ENCODE measurements at regions not wholly inside any gene's neighbourhood (a gene's known extent, or its start where the extent isn't known, plus 50 kb on each side); places are given as distances from the start of the nearest gene placed in this dataset.

DNA sequence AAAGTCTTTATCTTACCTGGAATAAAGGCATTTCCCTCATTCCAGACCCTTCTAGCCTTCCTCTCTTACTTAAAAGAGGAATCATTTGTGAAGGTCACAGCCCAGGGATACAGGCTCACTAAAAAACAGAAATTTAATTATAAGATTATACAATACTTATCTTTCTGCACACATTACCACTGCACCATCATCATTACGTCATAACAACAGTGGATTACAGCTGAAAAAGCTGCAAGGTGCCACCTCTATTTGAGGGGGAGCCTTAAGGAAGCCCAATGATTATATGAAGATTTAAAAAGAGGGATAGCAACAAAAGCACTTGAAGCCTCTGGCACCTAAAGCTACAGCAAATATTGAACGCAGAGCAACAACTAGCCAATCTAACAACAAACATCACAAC is 452.9 kb upstream of the EYS start:
- Histone ChIP-seq H3K9me3 (replicated peaks) (peaks cover 50% of the 10 kb centered on the region), H3K27ac (replicated peaks) (no peak overlapping the region), H3K27me3 (ENCODE audit: low read depth) (no peaks in the 10 kb centered on the region), H3K4me1 (no peaks in the 10 kb centered on the region), H3K4me3 (no peak overlapping the region), H3K36me3 (no peaks in the 10 kb centered on the region)
- intact Hi-C loops (cut with micrococcal nuclease), result no loop called here
- DNase-seq, result no peak
- TF ChIP-seq, protein P1, sequence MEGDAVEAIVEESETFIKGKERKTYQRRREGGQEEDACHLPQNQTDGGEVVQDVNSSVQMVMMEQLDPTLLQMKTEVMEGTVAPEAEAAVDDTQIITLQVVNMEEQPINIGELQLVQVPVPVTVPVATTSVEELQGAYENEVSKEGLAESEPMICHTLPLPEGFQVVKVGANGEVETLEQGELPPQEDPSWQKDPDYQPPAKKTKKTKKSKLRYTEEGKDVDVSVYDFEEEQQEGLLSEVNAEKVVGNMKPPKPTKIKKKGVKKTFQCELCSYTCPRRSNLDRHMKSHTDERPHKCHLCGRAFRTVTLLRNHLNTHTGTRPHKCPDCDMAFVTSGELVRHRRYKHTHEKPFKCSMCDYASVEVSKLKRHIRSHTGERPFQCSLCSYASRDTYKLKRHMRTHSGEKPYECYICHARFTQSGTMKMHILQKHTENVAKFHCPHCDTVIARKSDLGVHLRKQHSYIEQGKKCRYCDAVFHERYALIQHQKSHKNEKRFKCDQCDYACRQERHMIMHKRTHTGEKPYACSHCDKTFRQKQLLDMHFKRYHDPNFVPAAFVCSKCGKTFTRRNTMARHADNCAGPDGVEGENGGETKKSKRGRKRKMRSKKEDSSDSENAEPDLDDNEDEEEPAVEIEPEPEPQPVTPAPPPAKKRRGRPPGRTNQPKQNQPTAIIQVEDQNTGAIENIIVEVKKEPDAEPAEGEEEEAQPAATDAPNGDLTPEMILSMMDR (IDR thresholded peaks at IDR 0.05; ENCODE audit: borderline replicate concordance), result no peak

DNA sequence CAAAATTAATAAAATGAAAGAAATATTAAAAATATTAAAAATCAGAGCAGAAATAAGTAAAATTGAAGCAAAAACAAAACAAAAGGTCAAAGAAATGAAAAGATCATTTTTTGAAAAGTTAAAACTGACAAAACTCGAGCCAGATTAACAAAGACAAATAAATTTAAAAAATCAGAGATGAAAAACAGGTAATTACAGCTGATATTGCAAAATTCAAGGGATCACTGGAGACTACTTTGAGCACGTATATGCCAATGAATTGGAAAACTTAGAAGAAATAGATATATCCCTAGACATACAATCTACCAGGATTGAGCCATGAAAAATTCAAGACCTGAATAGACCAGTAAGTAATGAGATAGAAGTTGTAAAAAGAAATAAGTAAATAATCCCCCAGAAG is 446.2 kb upstream of the EYS start:
- intact Hi-C loops (cut with micrococcal nuclease), result no loop called here
- Histone ChIP-seq H3K36me3 (no peaks in the 10 kb centered on the region), H3K9me3 (replicated peaks) (peaks cover 4% of the 10 kb centered on the region)

DNA sequence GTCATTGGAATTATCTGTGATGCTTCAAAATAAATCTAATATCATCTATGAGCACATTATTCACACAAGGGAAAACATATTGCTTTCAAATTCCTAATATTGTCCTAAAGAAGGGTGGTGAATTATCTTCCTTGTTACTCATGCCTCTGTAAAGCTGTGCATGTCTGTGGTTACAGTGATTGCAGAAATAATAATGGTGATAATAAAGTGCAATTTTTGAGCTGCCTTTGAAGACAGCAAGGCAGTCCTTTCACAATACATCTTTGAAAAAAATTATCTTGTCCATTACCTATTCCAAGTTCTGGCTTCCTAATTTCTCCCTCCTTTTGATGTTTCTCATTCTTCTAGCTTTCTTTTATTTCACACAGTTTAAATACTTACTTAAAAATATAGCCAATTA is 442.1 kb upstream of the EYS start:
- Histone ChIP-seq H3K27ac (replicated peaks) (no peak overlapping the region), H3K9me3 (replicated peaks) (no peaks in the 10 kb centered on the region), H3K4me3 (no peak overlapping the region), H3K36me3 (no peaks in the 10 kb centered on the region), H3K27me3 (ENCODE audit: low read depth) (no peaks in the 10 kb centered on the region), H3K4me1 (no peaks in the 10 kb centered on the region)
- no peak for DNase-seq
- intact Hi-C loops (cut with micrococcal nuclease), result no loop called here
- TF ChIP-seq, protein P1 (IDR thresholded peaks at IDR 0.05; ENCODE audit: borderline replicate concordance), result no peak

More for the DNA sequence above, 446.2 kb upstream of the EYS start:
- Histone ChIP-seq H3K4me3 (no peak overlapping the region), H3K27me3 (ENCODE audit: low read depth) (no peaks in the 10 kb centered on the region), H3K4me1 (no peaks in the 10 kb centered on the region), H3K27ac (replicated peaks) (no peak overlapping the region)
- TF ChIP-seq, protein P1 (IDR thresholded peaks at IDR 0.05; ENCODE audit: borderline replicate concordance), result no peak
- DNase-seq, result no peak

DNA sequence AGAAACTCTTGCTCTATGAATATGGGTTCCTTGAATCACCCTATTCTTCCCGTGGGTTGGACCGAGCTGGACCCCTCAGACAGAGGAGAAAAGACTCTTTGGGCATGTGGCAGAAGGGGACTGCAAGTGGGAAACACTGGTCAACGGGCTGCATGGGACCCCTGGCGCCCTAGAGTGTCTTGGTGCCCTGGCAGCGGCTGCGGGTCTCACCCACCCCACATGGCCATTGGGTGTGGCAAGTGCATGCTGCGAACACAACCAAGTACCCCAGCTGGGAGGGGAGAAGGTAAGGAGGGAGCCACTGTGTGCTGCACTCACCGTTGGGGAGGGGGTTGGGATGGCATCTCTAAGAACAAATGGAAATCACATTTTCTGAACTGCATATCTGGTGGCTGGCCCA is 438.8 kb upstream of the EYS start:
- H3K4me3 ChIP-seq, result no peak overlapping the region
- H3K4me1 ChIP-seq, result no peaks in the 10 kb centered on the region
- no peak overlapping the region for H3K27ac ChIP-seq (replicated peaks)
- TF ChIP-seq, protein P1 (IDR thresholded peaks at IDR 0.05; ENCODE audit: borderline replicate concordance), result no peak
- DNase-seq, result no peak
- H3K36me3 ChIP-seq, result no peaks in the 10 kb centered on the region
- H3K9me3 ChIP-seq (replicated peaks), result peaks cover 11% of the 10 kb centered on the region
- no peaks in the 10 kb centered on the region for H3K27me3 ChIP-seq (ENCODE audit: low read depth)
- intact Hi-C loops (cut with micrococcal nuclease), result no loop called here

DNA sequence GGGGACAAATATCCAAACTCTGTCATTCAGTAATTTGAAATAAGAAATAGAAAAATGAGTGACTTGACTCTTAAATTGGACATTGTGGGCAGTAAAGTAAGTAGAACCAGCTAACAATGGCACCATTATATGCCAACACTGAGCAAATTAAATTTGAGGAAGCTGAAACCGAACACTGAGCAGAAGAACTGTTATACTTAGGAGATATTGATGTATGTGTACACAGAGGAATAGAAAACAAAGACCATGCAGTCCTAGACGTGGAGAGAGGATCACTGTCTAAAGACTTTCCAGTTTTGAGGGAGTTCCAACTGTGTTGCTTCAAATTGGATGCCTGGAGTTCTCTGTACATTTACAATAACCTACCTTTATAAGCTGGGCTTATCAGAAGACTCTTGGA is 427.0 kb upstream of the EYS start:
- H3K4me1 ChIP-seq, result no peaks in the 10 kb centered on the region
- TF ChIP-seq, protein P1 (IDR thresholded peaks at IDR 0.05; ENCODE audit: borderline replicate concordance), result no peak

DNA sequence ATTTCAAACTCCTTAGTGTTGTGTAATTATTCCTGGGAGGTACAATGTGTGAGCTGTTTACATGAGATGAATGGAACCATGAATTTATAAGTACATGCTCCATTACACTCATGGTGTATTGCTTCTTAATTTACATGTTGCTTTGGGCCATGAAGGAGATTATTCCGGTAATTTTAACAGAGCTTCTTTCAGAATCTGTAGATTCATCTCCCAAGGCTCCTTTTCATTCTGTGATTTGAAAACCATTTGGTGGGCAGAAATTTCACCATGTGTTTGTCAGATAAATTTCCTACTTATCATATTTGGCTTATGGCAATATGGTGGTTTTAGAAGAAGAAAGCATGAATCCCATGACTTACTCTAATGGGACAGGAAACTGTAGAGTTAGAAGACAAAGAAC is 421.6 kb upstream of the EYS start:
- Histone ChIP-seq H3K4me1 (no peaks in the 10 kb centered on the region), H3K27me3 (ENCODE audit: low read depth) (no peaks in the 10 kb centered on the region), H3K27ac (replicated peaks) (no peak overlapping the region), H3K9me3 (replicated peaks) (no peaks in the 10 kb centered on the region), H3K36me3 (no peaks in the 10 kb centered on the region), H3K4me3 (no peak overlapping the region)
- intact Hi-C loops (cut with micrococcal nuclease), result no loop called here
- no peak for DNase-seq
- TF ChIP-seq, protein P1 (IDR thresholded peaks at IDR 0.05; ENCODE audit: borderline replicate concordance), result no peak

More for the DNA sequence above, 427.0 kb upstream of the EYS start:
- Histone ChIP-seq H3K4me3 (no peak overlapping the region), H3K36me3 (no peaks in the 10 kb centered on the region), H3K27ac (replicated peaks) (no peak overlapping the region), H3K27me3 (ENCODE audit: low read depth) (no peaks in the 10 kb centered on the region), H3K9me3 (replicated peaks) (peaks cover 21% of the 10 kb centered on the region)
- intact Hi-C loops (cut with micrococcal nuclease), result no loop called here
- DNase-seq, result no peak

Data from left ventricle myocardium inferior (tissue), 1 donor.